ENCODE measurements at regions not wholly inside any gene's neighbourhood (a gene's known extent, or its start where the extent isn't known, plus 50 kb on each side); places are given as distances from the start of the nearest gene placed in this dataset.

DNA sequence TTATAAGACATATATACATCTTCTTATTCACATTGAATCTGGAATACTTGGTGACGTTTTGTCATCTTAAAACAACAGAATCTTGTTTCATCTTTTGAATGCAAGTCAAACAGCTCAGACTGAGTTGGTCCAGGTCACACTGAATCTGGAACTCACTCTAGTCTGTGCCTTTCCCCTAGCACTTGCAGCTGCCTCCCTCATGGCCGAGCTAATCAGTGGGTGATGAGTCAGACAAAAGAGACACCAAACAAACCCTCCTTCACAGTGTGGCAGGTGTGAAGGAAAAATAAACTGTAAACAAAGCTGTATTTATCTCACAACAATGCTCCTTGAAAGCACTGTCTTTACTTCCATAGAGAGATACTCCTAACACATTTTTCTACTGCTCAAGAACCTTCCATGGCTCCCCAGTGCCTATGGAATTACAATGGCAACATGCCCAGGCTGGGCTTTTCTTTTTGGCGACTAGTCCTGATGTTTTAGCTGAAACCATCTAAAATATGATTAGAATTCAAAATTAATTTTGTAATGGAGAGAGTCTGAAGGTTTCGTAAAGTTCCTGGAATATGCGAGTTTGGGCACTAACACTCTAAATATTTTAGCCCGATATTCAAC, 140.0 kb downstream of the ZNF365 start:
- intact Hi-C loops (cut with micrococcal nuclease): no loop called here
- Histone ChIP-seq H3K9me3 (replicated peaks) (no peaks in the 10 kb centered on the region), H3K27ac (replicated peaks) (no peak overlapping the region), H3K4me1 (no peaks in the 10 kb centered on the region), H3K27me3 (ENCODE audit: low read depth) (peaks cover 15% of the 10 kb centered on the region), H3K36me3 (no peaks in the 10 kb centered on the region), H3K4me3 (no peak overlapping the region)
- TF ChIP-seq, protein P1, sequence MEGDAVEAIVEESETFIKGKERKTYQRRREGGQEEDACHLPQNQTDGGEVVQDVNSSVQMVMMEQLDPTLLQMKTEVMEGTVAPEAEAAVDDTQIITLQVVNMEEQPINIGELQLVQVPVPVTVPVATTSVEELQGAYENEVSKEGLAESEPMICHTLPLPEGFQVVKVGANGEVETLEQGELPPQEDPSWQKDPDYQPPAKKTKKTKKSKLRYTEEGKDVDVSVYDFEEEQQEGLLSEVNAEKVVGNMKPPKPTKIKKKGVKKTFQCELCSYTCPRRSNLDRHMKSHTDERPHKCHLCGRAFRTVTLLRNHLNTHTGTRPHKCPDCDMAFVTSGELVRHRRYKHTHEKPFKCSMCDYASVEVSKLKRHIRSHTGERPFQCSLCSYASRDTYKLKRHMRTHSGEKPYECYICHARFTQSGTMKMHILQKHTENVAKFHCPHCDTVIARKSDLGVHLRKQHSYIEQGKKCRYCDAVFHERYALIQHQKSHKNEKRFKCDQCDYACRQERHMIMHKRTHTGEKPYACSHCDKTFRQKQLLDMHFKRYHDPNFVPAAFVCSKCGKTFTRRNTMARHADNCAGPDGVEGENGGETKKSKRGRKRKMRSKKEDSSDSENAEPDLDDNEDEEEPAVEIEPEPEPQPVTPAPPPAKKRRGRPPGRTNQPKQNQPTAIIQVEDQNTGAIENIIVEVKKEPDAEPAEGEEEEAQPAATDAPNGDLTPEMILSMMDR (IDR thresholded peaks at IDR 0.05; ENCODE audit: borderline replicate concordance): no peak
- DNase-seq: no peak

DNA sequence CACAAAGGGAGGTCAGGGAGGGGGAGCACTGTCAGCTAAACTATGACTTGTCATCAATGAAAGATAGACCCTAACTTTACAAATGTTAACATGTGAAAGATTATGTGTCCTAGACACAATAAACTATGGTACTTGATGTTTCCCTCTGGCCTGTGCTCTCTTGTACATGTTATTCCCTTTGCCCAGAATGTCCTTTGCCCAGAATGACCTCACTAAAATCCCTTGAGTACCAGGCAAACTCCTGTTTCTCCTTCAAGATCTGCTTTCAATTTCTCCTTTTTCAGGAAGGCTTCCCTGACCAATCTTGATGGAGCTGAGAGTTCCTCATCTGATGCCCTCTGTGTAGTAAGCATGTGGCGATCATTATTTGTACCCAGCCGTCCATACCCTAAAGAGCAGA, 143.1 kb downstream of the ZNF365 start:
- Histone ChIP-seq H3K27me3 (ENCODE audit: low read depth) (no peaks in the 10 kb centered on the region), H3K27ac (replicated peaks) (no peak overlapping the region), H3K4me1 (no peaks in the 10 kb centered on the region), H3K9me3 (replicated peaks) (no peaks in the 10 kb centered on the region), H3K36me3 (no peaks in the 10 kb centered on the region), H3K4me3 (no peak overlapping the region)
- no peak for DNase-seq
- TF ChIP-seq, protein P1 (IDR thresholded peaks at IDR 0.05; ENCODE audit: borderline replicate concordance): no peak
- intact Hi-C loops (cut with micrococcal nuclease): no loop called here

DNA sequence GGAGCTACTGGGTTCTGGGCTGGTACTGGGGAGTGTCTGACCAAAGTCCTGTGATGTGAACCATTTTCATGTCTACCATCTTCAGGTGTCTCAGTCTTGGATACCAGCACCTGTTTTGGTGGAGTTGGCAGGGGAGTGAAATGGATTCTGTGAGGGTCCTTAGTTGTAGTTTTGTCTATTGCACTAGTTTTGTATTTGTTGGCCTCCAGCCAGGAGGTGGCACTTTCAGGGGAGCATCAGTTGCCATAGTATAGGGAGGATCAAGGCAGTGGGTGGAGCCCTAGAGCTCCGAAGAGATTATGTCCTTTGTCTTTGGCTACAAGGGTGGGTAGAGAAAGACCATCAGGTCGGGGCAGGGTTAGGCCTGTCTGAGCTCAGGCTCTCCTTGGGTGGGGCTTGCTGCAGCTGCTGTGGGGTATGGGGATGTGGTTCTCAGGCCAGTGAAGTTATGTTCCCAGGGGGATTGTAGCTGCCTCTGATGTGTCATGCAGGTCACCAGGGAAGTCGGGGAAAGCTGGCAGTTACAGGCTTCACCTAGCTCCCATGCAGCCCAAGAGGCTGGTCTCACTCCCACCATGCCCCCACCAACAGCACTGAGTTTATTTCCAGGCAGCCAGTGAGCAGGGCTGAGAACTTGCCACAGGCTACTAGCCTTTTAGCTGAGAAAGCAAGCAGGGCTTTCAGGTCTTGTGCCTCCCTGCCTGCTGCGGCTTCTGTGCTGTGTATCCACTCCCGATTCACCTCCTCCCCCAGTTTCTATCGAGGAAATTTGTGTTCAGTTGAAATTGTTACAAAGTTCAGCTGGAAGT, 153.1 kb downstream of the ZNF365 start:
- no peak for DNase-seq
- Histone ChIP-seq H3K4me3 (no peak overlapping the region), H3K27me3 (ENCODE audit: low read depth) (peaks cover 5% of the 10 kb centered on the region), H3K27ac (replicated peaks) (no peak overlapping the region), H3K4me1 (no peaks in the 10 kb centered on the region), H3K36me3 (no peaks in the 10 kb centered on the region), H3K9me3 (replicated peaks) (peaks cover 27% of the 10 kb centered on the region)
- TF ChIP-seq, protein P1 (IDR thresholded peaks at IDR 0.05; ENCODE audit: borderline replicate concordance): no peak
- intact Hi-C loops (cut with micrococcal nuclease): no loop called here

DNA sequence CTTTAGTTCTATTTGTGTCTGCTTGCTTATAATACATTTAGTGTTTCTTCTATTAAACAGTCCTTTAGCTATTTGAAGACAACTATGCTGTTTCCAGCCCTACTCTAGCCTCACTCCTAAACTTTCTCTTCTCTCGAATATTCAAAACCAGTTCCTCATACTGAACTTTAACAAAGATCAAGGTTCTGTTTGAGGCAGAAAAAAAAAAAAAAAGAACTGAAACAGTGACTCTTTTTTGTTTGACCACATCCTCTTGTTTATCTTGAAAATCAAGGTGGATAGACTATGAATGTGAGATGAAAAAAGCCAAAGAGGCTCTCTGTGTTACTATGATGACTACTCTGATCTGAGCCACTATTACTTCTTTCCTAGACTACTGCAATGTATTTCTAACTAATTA, 154.3 kb downstream of the ZNF365 start:
- peaks cover 29% of the 10 kb centered on the region for H3K9me3 ChIP-seq (replicated peaks)
- no peak overlapping the region for H3K4me3 ChIP-seq
- peaks cover 5% of the 10 kb centered on the region for H3K27me3 ChIP-seq (ENCODE audit: low read depth)
- no peak overlapping the region for H3K27ac ChIP-seq (replicated peaks)
- intact Hi-C loops (cut with micrococcal nuclease): no loop called here
- H3K36me3 ChIP-seq: no peaks in the 10 kb centered on the region
- DNase-seq: no peak
- TF ChIP-seq, protein P1 (IDR thresholded peaks at IDR 0.05; ENCODE audit: borderline replicate concordance): no peak
- no peaks in the 10 kb centered on the region for H3K4me1 ChIP-seq

DNA sequence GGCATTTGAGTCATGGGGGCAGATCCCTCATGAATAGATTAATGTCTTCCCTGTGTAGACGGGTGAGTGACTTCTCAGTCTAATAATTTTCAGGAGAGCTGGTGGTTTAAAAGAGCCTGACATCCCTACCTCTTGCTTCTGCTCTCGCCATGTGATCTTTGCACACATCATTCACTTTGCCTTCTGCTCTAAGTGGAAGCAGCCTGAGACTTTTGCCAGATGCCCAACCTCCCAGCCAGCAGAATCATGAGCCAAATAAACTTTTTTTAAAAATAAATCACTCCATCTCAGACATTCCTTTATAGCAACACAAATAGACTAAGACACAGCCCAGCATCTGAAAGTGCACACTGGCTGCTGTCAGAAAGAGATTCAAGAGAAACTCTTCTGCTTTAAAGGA, 155.2 kb downstream of the ZNF365 start:
- H3K27ac ChIP-seq (replicated peaks): no peak overlapping the region
- no peak for DNase-seq
- peaks cover 29% of the 10 kb centered on the region for H3K9me3 ChIP-seq (replicated peaks)
- peaks cover 5% of the 10 kb centered on the region for H3K27me3 ChIP-seq (ENCODE audit: low read depth)
- TF ChIP-seq, protein P1 (IDR thresholded peaks at IDR 0.05; ENCODE audit: borderline replicate concordance): no peak
- H3K4me3 ChIP-seq: no peak overlapping the region
- no peaks in the 10 kb centered on the region for H3K4me1 ChIP-seq
- intact Hi-C loops (cut with micrococcal nuclease): no loop called here
- H3K36me3 ChIP-seq: no peaks in the 10 kb centered on the region

All from left ventricle myocardium inferior (tissue), 1 donor.